ENCODE measurements at regions not wholly inside any gene's neighbourhood (a gene's known extent, or its start where the extent isn't known, plus 50 kb on each side); places are given as distances from the start of the nearest gene placed in this dataset.

GRCh38 chr3:162200836-162201235, 704.2 kb downstream of the OTOL1 start:
- no peak for TF ChIP-seq CTCF (conservative IDR thresholded peaks at IDR 0.05; ENCODE audit: low read depth)
- ChIA-PET CTCF (no interaction called here), POLR2A (ENCODE audit: low non-redundant PET) (interaction anchor here (0.8 kb wide), 1 partner anchor 11 kb away, joined by 3 read pairs; no protein-coding TSS in a partner anchor)
- H3K27ac ChIP-seq, result no peak overlapping the region
- no peak for DNase-seq (ENCODE audit: low spot score)

GRCh38 chr3:162206648-162207047, 710.0 kb downstream of the OTOL1 start:
- no peak for DNase-seq (ENCODE audit: low spot score)
- TF ChIP-seq CTCF (conservative IDR thresholded peaks at IDR 0.05; ENCODE audit: low read depth), result no peak
- no peak overlapping the region for H3K27ac ChIP-seq
- POLR2A ChIA-PET (ENCODE audit: low non-redundant PET), result no interaction called here
- CTCF ChIA-PET, result no interaction called here

- POLR2A ChIA-PET (ENCODE audit: low non-redundant PET), result interaction anchor here (0.6 to 0.8 kb wide), 2 partner anchors 10 to 163 kb away, joined by 3 read pairs; no protein-coding TSS in a partner anchor
These were observed 714.9 kb downstream of the OTOL1 start for GRCh38 chr3:162211470-162211869.

GRCh38 chr3:162213196-162213595, 716.6 kb downstream of the OTOL1 start:
- ChIA-PET POLR2A (ENCODE audit: low non-redundant PET) (no interaction called here), CTCF (no interaction called here)
- H3K27ac ChIP-seq, result no peak overlapping the region
- no peak for TF ChIP-seq CTCF (conservative IDR thresholded peaks at IDR 0.05; ENCODE audit: low read depth)
- no peak for DNase-seq (ENCODE audit: low spot score)

More at GRCh38 chr3:162211470-162211869, 714.9 kb downstream of the OTOL1 start:
- no peak for TF ChIP-seq CTCF (conservative IDR thresholded peaks at IDR 0.05; ENCODE audit: low read depth)
- no peak overlapping the region for H3K27ac ChIP-seq
- no peak for DNase-seq (ENCODE audit: low spot score)
- CTCF ChIA-PET, result interaction anchor here (0.7 kb wide), 1 partner anchor 605 kb away, joined by 3 read pairs; no protein-coding TSS in a partner anchor

- TF ChIP-seq CTCF (conservative IDR thresholded peaks at IDR 0.05; ENCODE audit: low read depth), result no peak
- H3K27ac ChIP-seq, result no peak overlapping the region
- ChIA-PET POLR2A (ENCODE audit: low non-redundant PET) (no interaction called here), CTCF (no interaction called here)
- DNase-seq (ENCODE audit: low spot score), result no peak
These were observed 717.3 kb downstream of the OTOL1 start for GRCh38 chr3:162213956-162214355.

GRCh38 chr3:162217647-162218046, 721.0 kb downstream of the OTOL1 start:
- ChIA-PET POLR2A (ENCODE audit: low non-redundant PET) (no interaction called here), CTCF (no interaction called here)
- no peak for DNase-seq (ENCODE audit: low spot score)
- no peak for TF ChIP-seq CTCF (conservative IDR thresholded peaks at IDR 0.05; ENCODE audit: low read depth)
- no peak overlapping the region for H3K27ac ChIP-seq

All from RWPE1 (cell line).